GM03348 (cell line): ENCODE measurements at regions not wholly inside any gene's neighbourhood (a gene's known extent, or its start where the extent isn't known, plus 50 kb on each side); places are given as distances from the start of the nearest gene placed in this dataset.
"Not testable (repeated sequence)": the region's sequence is repeated elsewhere in the genome, so short reads cannot be mapped to it uniquely, and the experiment has no call there.

Experiments
- DNase-seq: peaks from one replicate; pipeline ENCODE4 v3.0.0; 2012; ENCODE audit warnings: low spot score

DNA sequence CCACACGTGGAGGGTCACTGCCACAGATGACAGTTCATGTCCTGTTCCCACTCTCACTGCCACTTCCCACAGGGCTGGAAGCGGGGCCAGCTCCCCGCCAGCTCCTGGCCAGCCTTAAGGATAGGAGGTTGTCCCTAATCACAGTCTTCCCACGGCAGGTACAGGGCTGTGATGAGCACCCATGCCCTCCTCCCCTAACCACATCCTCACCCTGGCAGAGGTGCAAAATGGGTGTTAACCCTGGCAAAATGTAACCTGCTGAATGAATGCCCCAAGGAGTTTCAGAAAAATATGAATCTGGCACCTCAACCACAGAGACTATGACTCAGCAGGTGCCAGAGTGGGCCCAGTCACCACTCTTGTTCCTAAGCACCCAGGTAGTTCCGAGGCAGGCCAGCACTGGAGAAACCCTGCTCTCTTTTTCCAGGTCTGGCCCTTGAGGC is 185.1 kb upstream of the TPM1 start:
- DNase-seq, result no peak

DNA sequence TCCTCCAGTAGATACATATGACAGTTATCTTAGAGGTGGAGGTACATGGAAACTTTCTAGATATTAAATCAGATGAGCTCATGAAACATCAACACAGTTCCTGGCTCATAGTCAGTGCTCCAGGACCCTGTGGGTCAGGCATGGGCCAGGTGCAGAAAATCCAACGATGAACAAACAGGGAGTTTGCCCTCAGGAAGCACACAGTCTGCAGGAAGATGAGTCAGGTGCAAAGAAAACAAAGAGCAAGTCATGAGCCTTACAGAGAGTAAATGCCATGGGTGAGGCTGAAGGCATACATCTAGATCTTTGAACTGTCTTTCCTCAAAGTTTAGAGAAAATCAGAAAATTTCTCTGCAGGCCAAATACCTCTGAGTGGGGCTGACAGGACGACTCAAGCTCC is 184.2 kb upstream of the TPM1 start:
- no peak for DNase-seq

DNA sequence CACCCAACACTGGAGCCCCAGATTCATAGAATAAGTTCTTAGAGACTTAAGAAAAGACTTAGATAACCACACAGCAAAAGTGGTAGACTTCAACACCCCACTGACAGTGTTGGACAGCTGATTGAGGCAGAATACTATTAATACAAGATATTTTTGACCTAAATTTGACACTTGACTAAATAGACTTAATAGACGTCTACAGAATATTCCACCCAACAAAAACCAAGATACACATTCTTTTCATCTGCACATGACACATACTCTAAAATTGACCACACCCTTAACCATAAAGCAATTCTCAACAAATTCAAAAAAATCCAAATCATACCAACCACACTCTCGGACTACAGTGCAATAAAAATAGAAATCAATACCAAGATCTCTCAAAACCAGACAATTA is 179.8 kb upstream of the TPM1 start:
- no peak for DNase-seq

DNA sequence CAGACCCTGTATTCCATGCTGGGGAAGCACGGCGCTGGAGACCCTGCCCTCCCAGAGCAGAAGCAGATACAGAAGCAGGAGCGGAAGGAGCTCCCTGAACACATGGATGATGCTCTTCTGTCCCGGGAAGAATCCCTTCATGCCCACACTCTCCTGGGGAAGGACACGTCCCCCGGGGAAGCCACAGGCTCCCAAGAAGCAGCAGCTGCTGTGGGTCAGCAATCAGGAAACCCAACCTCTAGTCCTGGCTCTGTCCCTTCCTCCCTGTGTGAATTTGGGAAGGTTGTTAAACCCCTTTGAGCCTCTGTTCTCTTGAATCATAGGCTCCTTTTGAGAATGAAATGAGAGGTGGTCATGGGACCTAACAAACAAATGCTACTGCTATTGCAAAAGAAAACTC is 176.2 kb upstream of the TPM1 start:
- DNase-seq, result no peak

DNA sequence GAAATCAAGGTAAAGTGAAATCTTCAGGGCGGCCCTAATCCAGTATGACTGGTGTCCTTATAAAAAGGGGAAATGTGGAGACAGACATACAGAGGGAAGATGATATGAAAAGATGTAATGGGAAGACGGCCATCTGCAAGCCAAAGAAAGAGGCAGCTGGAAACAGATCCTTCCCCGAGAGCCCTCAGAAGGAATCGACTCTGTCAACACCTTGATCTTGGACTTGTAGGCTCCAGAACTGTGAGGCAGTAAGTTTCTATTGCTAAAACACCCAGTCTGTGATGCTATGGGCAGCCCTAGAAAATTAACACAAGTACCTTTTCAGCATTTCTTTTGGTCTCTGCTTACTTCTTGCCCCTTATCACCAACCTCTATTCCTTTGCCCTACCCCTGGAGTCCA is 174.7 kb upstream of the TPM1 start:
- no peak for DNase-seq

DNA sequence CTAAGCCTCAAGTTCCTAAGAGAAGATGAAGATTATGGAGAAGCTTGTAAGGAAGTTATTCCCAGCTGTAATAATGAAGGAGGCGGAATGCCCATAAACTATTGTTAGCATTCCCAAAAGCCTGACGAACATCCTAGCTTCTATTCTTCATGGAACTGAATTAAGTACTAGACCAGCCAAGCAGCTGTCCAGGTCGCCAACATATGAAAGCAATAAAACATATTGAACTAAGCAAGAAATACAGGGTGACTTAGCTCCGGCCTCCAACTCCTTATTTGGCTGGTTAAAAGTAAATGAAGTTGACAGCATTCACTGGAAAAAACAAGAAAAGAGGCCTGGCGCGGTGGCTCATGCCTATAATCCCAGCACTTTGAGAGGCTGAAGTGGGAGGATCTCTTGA is 174.0 kb upstream of the TPM1 start:
- DNase-seq, result peak; percentile 50

DNA sequence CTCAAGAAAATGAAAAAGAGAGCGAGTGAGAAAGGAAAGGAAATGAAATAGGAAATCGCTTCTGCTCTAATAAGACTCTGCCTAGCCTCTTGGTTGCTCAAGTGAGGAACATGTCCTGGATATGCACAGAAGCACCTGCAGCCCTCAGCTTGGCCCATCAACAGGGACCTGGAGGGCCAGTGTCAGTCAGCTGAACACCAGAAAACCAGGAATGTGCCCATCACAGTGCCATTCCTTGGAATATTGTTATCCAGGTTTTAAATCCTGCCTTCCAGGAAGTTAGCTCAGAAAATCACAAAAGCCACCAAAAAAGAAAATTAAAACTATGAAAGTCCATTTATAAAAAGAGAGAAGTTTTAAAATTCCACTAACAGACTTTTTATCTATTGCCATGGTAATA is 173.4 kb upstream of the TPM1 start:
- DNase-seq, result no peak

DNA sequence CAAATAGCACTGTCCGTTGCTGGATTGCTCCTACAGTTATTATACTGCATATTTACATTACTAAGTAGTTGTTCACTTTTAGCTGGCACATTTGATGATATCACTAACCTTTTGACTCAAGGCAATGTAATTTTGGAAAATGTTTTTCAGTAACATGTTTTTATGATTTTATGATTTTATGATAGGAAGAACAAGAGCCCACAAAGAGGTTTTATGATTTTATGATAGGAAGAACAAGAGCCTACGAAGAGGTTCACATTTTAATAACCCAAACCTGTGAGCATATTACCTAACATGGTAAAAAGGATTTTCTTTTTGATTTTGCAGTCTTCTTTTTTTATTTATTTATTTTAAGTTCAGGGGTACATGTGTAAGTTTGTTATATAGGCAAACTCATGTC is 172.3 kb upstream of the TPM1 start:
- no peak for DNase-seq

DNA sequence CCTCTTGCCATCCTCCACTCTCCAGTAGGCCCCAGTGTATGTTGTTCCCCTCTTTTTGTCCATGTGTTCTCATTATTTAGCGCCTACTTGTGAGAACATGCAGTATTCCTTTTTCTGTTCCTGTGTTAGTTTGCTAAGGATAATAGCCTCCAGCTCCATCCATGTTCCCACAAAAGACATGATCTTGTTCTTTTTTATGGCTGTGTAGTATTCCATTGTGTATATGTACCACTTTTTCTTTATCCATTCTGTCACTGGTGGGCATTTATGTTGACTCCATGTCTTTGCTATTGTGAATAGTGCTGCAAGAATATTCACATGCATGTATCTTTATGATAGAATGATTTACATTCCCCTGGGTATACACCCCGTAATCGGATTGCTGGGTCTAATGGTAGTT is 171.8 kb upstream of the TPM1 start:
- DNase-seq, result not testable (repeated sequence)

DNA sequence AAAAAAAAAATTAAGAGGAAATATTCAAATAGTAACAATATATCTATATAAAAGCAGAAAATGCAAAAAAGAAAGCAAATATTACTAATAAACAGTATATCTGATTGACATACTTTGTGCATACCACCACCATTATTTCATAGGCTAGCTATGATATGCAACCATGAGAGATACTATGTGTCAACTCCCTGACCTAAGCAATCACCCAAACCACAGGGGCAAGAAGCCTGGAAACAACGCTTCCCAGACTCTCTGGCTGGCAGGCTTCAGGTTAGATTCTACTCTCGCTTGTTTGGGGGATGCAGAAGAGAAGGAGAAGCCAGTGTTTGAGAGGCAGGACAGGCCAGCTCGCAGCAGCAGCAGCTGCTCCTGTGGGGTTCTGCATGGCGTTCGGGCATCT is 169.3 kb upstream of the TPM1 start:
- no peak for DNase-seq

DNA sequence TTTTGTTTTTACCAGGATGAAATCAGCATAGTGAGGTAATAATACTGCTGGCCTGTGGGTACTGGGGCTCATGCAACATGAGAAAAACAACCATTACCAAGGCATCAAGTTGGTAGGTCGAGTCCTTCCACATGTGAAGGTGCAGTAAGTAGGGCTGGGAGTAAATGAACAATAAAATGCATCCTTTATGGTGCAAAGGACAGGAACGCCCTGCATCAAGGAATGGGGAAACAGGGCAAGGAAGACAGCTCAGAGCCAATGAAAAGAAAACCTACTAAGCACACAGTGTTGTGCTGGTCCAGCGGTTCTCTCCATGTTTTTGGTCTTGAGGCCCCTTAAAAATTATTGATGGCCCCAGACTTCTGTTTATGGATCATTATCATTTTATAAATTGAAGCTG is 168.5 kb upstream of the TPM1 start:
- no peak for DNase-seq

DNA sequence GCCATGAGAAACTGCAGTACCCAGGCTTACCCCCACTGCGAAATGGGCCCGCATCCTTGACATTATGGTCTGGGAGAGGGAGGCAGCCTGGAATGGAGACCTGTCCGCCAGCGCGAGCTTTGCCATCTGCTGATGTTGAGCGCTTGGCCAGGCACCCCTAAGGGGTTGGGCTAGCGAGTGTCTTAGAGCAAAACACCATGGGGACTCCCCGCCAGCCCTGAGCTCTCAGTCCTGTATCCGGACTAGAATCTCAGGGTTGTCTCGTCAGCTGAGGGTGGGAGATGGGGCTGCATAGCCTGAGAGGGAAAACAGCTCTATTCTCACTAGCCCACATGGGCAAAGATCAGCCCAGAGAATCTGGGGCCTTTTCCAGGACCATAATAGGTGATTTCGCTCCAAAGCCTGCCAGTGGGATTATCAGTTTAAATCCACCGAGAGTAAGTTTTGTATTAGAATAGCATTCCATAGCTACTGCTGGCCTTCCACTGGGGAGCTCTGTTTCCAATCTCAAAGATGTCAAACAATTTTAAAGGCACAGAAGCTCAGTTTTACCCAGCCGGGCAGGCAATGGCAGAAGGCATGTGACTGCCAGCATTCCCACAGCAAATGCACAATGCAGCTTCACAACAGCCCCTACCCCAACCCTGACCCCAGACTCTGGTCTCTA is 167.5 kb upstream of the TPM1 start:
- no peak for DNase-seq

DNA sequence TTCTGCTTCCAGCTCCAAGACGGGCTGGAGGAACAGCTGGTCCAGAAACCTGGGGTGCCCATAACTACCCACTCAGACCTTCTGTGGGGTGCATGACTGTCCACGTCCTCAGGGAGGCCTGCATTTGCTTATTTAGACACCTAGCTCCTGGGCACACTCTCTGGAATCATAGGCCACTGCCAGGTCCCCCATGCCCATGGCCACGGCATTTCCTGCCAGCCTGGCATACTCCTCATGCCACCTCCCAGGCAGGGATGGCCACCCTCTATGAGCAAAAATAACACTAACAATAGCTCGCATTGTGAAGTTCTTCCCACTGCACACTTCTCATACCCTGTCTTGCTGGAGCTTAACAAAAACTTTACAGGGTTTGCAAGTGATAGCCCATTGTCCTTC is 166.9 kb upstream of the TPM1 start:
- DNase-seq, result no peak

DNA sequence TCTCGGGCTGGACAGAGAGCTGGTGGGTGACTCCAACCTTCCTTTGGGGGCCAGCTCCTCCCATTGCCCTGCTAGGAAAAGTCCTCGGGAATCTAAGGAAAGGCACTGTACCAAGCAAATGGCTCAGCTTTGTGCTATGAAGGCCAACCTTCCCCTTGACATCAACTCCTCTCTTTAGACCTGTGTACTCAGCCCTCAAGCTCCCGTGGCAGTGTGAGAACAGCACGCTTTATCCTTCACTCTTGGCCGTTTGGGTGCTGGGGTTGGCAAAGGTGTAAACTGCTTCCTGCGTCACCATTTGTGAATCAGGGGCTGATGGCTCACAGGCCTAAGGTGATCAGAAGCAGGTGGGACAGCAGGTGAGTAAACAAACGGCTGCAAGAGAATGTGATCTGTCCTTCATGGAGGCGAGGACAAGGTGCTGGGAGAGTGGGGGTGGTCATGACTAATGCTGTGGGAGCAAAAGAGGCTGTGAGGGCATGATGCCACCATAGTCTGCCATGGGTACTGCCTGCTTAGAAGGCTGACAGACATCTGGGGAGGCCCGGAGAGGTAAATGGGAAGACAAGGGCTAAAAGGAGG is 165.2 kb upstream of the TPM1 start:
- DNase-seq, result no peak

DNA sequence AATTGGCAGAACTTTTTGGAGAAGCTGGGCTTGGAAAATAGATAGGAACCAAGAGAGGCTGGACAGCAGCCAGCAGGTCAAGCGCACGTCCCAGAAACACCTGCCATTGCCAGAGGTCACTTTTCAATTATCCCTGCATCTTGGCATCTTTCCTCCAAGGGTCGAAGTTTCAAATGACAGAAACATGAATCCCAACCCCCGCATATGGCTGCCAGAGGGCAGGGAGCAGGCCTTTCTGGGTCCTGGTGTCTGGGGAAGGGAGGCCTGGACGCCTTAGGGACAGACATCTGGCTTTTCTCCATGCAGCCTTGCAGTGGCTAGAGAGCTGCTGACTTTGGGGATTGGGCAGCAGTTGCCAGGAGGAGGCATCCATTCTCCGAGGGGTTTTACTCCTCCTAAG is 164.5 kb upstream of the TPM1 start:
- no peak for DNase-seq

DNA sequence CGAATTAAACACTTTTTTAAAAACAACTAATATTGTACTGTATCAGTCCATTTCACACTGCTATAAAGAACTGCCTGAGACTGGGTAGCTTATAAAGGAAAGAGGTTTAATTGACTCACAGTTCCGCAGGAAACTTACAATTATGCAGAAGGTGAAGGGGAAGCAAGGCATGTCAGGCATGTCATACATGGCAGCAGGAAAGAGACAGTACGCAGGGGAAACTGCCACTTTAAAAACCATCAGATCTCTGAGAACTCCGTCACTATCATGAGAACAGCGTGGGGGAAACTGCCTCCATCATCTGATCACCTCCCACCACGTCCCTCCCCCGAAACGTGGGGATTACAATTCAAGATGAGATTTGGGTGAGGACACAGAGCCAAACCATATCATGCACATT is 162.8 kb upstream of the TPM1 start:
- DNase-seq, result no peak

DNA sequence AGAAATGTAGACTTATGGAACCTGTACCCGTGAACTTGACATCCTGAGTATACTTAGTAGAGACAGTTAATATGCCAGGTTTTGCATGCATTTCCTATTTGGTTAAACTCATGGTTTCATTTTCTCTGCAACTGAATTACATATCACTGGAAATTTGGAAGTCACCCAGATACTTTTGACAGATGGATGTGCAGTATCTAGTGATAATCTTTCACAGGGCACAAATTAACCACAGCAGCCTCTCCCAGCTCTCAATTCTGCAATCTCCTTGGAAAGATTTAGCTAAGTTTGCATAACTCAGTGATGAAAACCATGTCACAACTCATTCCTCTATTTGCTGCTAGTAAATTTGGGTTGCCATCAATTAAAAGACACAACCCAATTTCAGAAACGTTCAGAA is 162.3 kb upstream of the TPM1 start:
- DNase-seq, result peak; percentile 54

DNA sequence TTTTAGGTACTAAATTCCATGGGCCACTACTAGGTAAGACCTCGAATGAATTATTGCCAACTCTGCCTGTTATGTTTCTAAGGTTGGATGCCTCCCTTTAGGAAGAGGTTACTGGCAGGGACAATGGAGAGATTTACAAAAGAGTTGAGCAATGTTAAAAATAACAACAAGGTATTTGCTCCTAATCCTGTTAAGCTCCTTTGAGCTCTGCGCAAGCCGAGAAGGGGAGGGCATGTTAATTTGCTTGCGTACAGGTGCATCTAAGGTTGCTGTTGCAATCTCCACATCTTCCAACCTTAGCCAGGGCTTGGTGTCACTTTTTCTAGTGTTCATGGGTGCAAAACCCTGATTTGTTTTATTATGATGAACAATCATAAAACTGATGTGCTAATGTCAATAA is 161.5 kb upstream of the TPM1 start:
- no peak for DNase-seq

DNA sequence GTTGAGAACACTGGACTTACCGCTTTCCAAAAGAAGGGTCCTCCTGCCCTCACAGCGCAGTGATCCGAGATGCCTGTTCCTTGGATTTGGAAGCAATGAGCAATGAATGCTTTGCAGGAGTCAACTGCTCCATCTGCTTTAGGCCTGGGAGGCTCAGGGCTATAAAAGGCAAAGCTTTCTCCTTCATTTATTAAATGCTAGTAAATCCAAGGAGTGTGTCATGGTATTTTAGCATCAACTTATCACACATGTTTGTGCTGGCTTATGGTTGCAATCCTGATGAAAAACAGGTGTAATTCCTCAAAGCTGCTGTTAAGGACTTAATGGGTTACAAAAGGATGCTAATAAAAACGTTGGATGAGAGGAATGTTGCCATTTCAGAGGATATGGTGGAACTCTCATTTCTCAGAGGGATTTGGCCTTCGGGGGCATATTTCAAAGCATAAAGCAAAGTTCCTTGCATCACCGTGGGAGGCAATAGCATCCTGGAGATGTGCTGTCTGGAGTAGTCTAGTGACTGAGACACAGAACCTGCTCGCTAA is 158.5 kb upstream of the TPM1 start:
- DNase-seq, result peak; percentile 56

DNA sequence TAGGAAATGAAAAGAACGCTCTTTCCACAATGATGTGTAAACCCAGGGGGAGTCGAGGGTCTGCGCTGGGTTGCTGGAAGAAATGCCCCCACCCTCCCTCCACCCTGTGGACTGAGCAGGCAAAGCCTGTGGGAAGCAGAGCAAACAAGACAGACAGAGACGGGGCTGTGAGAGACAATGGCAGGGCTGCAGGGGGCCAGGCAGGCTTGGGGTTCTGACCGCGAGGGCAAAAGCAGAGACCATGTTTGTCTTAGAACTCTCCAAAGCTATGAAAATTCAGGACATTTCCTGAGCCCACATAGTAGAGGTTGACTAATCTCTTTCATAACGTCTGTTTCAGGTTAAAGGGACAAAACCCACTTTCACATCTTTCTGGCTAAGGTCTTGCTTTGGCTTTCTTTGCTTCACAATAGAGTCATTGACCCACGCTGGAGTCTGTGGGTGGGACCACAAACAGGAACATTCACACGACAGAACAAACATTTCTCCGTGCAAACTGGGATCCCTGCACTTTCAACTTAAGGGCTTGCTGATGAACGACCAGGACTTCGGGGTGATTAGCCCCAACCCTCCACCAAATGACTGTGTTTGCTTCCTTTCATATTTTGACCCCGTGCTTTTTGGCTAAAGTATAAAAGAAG is 156.0 kb upstream of the TPM1 start:
- peak; percentile 44 for DNase-seq

DNA sequence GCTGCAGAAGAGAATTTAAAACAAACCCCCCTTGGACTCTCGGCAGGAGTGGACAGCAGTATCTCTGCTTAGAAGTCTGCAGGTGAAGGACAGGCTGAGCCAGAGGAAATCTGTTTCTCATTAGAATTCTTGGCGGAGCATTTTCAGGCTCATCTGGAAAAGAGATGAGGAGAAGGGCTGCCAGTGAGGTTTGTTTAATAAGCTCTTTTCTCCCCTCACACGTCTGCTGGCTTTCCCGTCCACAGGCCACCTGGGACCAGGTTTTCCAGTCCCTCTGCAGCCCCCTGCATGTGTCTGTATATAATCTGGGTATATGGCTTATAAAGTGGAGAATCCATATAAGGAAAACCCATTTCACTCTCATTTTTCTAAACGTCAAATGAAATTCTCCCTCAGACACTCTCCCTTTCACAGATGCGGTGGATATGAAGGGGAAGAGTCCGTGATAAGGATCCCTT is 155.4 kb upstream of the TPM1 start:
- DNase-seq, result peak; percentile 43

DNA sequence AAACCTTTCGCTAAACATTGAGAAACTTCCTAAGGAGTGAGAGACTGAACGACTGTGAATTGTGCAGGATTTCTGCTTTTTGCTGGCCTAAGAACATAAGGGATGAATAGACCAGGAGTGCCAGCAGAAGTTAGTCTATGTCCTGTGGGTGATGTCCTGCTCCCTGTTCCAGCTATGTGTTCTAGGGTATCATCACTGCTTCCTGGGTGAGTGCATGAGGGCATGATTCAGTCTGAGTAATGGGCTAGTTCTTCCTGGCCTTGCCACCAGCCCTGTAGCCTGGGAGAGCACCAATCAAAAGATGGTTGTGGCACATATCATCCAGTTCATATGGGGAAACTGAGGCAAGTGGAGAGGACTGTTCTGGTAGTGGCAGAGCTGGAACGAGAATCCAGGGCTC is 153.9 kb upstream of the TPM1 start:
- no peak for DNase-seq

DNA sequence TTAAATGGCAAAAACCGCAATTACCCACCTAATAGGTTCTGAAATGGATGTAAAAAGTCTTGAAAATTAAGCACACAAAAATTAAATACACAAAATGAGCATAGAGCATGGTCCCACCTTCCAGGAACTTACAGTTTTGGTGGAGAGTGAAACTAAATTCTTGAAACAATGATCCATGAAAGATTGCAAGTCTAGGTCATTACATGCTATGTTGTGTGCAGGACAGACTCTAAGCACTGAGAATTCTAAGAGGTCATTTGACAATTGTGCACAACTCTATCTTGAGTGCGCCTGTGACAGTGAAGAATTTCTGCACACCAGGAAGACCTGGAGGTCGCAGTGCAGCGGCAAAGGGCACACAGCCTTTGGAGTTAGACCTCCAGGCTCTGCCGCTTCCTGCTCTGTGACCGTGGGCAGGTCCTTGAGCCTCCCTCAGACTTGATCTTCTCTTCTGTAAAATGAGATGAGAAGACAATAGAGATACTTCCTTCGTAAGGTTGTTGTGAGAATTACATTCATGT is 153.3 kb upstream of the TPM1 start:
- DNase-seq, result no peak
